PC-9 (cell line): ENCODE measurements at regions not wholly inside any gene's neighbourhood (a gene's known extent, or its start where the extent isn't known, plus 50 kb on each side); places are given as distances from the start of the nearest gene placed in this dataset.

Experiments
- EZH2 ChIP-seq: fragments of 200-600 bp; sonication (generic); IDR thresholded peaks from 2 replicates; pipeline ENCODE4 v1.8.0; 2017; ENCODE audit warnings: antibody characterized with exemption, low read depth
- TF ChIP-seq, protein P1 (sequence below): fragments of 200-600 bp; sonication (generic); conservative IDR thresholded peaks from 2 replicates; pipeline ENCODE4 v1.6.1; 2017; ENCODE audit warnings: mixed run types, antibody characterized with exemption, mild to moderate bottlenecking, moderate library complexity

DNA sequence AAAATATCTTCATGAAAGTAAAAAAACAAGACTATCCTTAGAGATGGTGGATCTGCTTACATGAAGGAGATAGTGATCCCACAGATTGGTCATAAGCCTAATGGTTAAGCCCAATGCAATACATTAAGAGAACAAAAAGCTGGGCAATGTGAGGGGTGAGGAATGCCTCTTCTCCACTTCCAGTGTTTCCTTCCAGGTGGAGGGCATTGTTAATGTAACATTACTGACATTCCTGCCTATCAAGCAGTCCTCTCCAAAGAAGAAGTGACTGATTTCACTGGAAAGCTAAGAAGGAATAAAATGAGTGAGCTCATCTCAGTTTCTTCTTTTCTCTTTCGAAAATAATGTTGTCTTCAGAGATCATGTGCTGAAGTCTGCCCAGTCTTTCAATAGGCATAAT is 207.8 kb downstream of the RAB38 start:
- TF ChIP-seq, protein P1, sequence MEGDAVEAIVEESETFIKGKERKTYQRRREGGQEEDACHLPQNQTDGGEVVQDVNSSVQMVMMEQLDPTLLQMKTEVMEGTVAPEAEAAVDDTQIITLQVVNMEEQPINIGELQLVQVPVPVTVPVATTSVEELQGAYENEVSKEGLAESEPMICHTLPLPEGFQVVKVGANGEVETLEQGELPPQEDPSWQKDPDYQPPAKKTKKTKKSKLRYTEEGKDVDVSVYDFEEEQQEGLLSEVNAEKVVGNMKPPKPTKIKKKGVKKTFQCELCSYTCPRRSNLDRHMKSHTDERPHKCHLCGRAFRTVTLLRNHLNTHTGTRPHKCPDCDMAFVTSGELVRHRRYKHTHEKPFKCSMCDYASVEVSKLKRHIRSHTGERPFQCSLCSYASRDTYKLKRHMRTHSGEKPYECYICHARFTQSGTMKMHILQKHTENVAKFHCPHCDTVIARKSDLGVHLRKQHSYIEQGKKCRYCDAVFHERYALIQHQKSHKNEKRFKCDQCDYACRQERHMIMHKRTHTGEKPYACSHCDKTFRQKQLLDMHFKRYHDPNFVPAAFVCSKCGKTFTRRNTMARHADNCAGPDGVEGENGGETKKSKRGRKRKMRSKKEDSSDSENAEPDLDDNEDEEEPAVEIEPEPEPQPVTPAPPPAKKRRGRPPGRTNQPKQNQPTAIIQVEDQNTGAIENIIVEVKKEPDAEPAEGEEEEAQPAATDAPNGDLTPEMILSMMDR, result no peak
- no peak for TF ChIP-seq EZH2
